ENCODE measurements at regions not wholly inside any gene's neighbourhood (a gene's known extent, or its start where the extent isn't known, plus 50 kb on each side); places are given as distances from the start of the nearest gene placed in this dataset.

DNA sequence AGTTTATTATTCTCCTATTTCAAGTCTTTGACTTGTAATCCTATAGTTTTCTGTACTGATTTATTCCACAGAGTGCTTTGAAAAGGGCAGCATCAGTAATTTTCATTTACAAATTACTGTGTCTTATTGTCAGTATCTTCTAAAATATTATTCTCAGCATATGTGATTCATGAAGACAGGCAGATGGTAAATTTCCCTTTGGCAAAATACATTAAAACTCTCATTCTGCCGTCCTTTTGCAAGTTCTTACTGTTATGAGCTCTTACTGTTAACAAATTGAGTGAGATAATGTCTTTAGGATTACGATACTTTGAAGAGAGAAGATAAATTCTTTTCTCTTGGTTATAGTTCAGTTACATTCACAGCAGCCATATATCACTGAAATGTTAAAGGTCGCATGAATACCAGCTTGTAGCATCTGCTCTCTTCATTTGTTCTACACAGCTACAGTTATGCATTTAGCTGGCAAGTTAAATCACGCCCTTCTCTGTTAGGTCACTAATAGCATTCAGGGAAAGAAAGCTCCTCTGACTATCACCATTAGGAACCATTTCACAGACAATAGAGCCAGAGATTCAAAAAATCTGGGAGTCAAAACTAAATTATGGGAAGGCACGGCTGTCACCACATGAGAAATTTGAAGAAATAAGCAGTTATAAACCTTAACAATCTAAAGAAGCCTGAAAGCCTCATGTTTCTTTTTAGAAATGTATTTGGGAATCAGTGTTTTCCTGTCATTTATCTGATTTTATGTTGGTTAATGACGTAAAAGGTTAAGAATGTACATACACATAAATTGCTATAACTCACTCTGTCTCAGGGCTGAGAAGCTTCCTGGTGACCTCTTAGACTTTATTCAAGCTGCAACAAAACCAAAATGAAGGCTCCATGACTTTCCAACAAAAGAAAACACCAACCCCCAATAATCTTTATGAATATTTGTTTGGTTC, 109.6 kb upstream of the SP4 start:
- Histone ChIP-seq H2BK5ac (ENCODE audit: low read depth, low read length, poor library complexity, severe bottlenecking) (no peak overlapping the region), H2BK20ac (ENCODE audit: low read depth, low read length) (no peak overlapping the region), H3K9ac (ENCODE audit: low read depth, low read length) (no peak overlapping the region), H2BK120ac (ENCODE audit: low read depth, low read length) (no peak overlapping the region), H3K36me3 (ENCODE audit: control insufficient read depth, insufficient read depth, low read length) (no peaks in the 10 kb centered on the region), H2AFZ (replicated peaks; ENCODE audit: low read length, poor library complexity) (no peak overlapping the region), H4K5ac (ENCODE audit: low read depth, low read length) (no peak overlapping the region), H3K9me3 (ENCODE audit: control insufficient read depth, insufficient read depth, low read length) (0 out of 2 replicates have a peak, but pooled peaks cover 4% of the 10 kb centered on the region), H4K91ac (ENCODE audit: insufficient read depth, low read depth, low read length) (no peak overlapping the region), H3K23ac (ENCODE audit: low read depth, low read length) (no peak overlapping the region), H3K18ac (ENCODE audit: low read depth, low read length) (no peak overlapping the region), H4K8ac (ENCODE audit: low read depth in 2 of 2, low read length in 2 of 2) (no peak overlapping the region), H3K79me1 (ENCODE audit: low read depth in 1 of 2, low read length in 2 of 2) (no peaks in the 10 kb centered on the region), H3K27ac (ENCODE audit: insufficient read depth, low read length) (no peak overlapping the region), H3K4me3 (ENCODE audit: insufficient read depth, low read depth, low read length) (no peak overlapping the region), H3K4me2 (ENCODE audit: low read depth, low read length) (no peak overlapping the region), H3K14ac (replicated peaks; ENCODE audit: low read depth, low read length) (no peak overlapping the region), H2AK5ac (ENCODE audit: low read depth, low read length) (no peak overlapping the region), H2AK9ac (replicated peaks; ENCODE audit: low read depth, low read length, poor library complexity) (no peak overlapping the region), H3K4me1 (ENCODE audit: control insufficient read depth, insufficient read depth, low read length) (no peaks in the 10 kb centered on the region), H4K20me1 (ENCODE audit: insufficient read depth, low read length) (no peaks in the 10 kb centered on the region), H3K9me1 (ENCODE audit: insufficient read depth, low read length) (no peaks in the 10 kb centered on the region), H2BK15ac (ENCODE audit: low read depth, low read length) (no peak overlapping the region), H3K56ac (ENCODE audit: extremely low read depth, insufficient read depth, low read length) (no peak overlapping the region), H3K4ac (ENCODE audit: low read depth, low read length) (no peak overlapping the region), H3K27me3 (ENCODE audit: control insufficient read depth, insufficient read depth, low read length) (no peaks in the 10 kb centered on the region)
- ChIA-PET POLR2A (ENCODE audit: unreplicated experiment) (no interaction called here), CTCF (interaction anchor here (0.5 kb wide), 1 partner anchor 51 kb away, joined by 3 read pairs; no protein-coding TSS in a partner anchor)
- no peak for TF ChIP-seq SMC3 (IDR thresholded peaks at IDR 0.05; ENCODE audit: low read depth, low read length)
- TF ChIP-seq MAZ (IDR thresholded peaks at IDR 0.05; ENCODE audit: borderline replicate concordance, low read depth, low read length), result no peak
- TF ChIP-seq MXI1 (IDR thresholded peaks at IDR 0.05; ENCODE audit: borderline replicate concordance, low read depth, low read length), result no peak
- TF ChIP-seq POLR2A (IDR thresholded peaks at IDR 0.05; ENCODE audit: low read depth, low read length), result no peak
- TF ChIP-seq FOS (IDR thresholded peaks at IDR 0.05; ENCODE audit: low read depth, low read length), result no peak
- TF ChIP-seq RFX5 (IDR thresholded peaks at IDR 0.05; ENCODE audit: low read depth, low read length), result no peak
- TF ChIP-seq CHD1 (IDR thresholded peaks at IDR 0.05; ENCODE audit: low read depth, low read length), result no peak
- TF ChIP-seq RCOR1 (IDR thresholded peaks at IDR 0.05; ENCODE audit: insufficient replicate concordance, low read length), result no peak
- TF ChIP-seq, protein P1, sequence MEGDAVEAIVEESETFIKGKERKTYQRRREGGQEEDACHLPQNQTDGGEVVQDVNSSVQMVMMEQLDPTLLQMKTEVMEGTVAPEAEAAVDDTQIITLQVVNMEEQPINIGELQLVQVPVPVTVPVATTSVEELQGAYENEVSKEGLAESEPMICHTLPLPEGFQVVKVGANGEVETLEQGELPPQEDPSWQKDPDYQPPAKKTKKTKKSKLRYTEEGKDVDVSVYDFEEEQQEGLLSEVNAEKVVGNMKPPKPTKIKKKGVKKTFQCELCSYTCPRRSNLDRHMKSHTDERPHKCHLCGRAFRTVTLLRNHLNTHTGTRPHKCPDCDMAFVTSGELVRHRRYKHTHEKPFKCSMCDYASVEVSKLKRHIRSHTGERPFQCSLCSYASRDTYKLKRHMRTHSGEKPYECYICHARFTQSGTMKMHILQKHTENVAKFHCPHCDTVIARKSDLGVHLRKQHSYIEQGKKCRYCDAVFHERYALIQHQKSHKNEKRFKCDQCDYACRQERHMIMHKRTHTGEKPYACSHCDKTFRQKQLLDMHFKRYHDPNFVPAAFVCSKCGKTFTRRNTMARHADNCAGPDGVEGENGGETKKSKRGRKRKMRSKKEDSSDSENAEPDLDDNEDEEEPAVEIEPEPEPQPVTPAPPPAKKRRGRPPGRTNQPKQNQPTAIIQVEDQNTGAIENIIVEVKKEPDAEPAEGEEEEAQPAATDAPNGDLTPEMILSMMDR (conservative IDR thresholded peaks at IDR 0.05; ENCODE audit: low read depth, low read length), result no peak
- intact Hi-C loops (cut with micrococcal nuclease), result no loop called here
- WGBS, 2 experiments (ENCODE audit: extremely low coverage in 2 of 2, insufficient read length in 1 of 2), result no CpG with 5 or more reads among the region's 6 CpGs
- in situ Hi-C loops (cut with MboI; ENCODE audit: low sequenced_read_pairs), result no loop called here
- ATAC-seq (ENCODE audit: low read depth) (no peak), DNase-seq (no peak)
- BruUV-seq (replicated peaks), result no TSS peak
- dilution Hi-C loops (cut with HindIII; ENCODE audit: low sequenced_read_pairs, unreplicated experiment), result no loop called here
